NOMO-1 treated with DMSO at 0.1 percent for 48 hours (cell line): ENCODE measurements at regions not wholly inside any gene's neighbourhood (a gene's known extent, or its start where the extent isn't known, plus 50 kb on each side); places are given as distances from the start of the nearest gene placed in this dataset.

Source experiments
- DNase-seq: peaks from one replicate; lab custom pipeline; 2025; ENCODE audit not compliant: unreplicated experiment; lab: John Stamatoyannopoulos, UW

GRCh38 chr2:75287624-75288316 is 88.5 kb upstream of the TACR1 start:
- peak; percentile 63 for DNase-seq

DNA sequence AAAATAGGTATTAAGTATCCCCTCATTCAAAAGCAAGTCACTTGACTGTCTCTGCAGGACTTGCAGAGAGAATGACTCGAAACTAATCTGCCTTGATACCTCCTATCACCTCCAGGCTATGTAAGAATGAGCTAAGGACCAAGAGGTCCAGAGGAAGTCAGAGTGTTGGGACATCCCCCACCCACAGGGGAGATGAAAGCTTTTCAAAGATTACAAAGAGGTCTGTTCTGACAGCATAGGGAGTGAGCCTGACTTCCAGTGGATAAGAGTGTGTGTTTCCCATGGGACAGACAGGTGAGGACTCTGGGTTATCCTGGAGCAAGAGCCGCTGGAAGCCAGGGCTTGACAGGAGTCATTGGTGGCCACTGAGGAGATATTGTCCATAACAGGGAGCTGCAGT is 85.0 kb upstream of the TACR1 start:
- no peak for DNase-seq

DNA sequence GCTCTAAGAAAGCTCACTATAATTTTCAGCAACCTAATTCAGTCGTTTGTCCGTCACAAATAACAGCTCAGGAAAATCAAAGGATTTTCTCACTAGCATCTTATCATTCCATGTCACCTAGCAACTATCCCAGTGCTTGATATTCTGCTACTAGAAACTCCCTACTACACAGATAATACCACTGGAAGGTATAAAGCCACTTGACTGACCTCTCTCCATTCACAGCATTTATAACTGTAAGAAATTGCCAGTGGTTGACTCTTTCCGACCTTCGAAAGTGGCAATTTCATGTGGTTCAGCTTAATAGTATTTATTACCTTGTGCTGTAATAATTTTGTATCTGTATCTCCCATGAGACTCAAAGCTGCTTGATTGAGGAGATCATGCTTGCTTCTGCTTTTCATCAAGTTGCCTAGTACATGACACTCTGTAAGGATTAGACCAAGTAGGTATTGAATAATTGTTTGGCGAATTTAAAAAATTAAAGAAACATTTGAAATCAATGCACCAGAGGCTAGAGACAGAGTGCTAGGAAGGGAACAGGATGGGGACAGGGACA is 79.6 kb upstream of the TACR1 start:
- DNase-seq, result no peak

- no peak for DNase-seq
These were observed 79.0 kb upstream of the TACR1 start for GRCh38 chr2:75278314-75278713.

DNA sequence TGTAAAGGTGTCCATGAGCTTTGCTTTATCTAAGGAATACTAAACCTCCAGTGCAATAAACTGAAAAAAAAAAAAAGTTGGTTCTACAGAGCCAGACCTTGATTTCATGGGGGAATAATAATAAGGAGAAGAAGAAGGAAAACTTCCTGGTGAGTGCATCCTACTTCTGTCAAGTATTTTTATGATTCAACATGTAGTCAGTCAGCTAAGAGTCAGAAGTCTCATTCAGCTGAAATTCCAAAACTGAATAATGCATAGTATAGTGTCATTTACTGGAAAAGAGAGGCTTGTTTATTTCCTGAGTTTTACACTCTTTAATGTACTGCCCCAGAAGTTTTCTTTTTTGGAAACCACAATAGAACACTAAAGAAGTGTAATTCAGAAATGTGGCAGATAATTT is 77.8 kb upstream of the TACR1 start:
- no peak for DNase-seq

DNA sequence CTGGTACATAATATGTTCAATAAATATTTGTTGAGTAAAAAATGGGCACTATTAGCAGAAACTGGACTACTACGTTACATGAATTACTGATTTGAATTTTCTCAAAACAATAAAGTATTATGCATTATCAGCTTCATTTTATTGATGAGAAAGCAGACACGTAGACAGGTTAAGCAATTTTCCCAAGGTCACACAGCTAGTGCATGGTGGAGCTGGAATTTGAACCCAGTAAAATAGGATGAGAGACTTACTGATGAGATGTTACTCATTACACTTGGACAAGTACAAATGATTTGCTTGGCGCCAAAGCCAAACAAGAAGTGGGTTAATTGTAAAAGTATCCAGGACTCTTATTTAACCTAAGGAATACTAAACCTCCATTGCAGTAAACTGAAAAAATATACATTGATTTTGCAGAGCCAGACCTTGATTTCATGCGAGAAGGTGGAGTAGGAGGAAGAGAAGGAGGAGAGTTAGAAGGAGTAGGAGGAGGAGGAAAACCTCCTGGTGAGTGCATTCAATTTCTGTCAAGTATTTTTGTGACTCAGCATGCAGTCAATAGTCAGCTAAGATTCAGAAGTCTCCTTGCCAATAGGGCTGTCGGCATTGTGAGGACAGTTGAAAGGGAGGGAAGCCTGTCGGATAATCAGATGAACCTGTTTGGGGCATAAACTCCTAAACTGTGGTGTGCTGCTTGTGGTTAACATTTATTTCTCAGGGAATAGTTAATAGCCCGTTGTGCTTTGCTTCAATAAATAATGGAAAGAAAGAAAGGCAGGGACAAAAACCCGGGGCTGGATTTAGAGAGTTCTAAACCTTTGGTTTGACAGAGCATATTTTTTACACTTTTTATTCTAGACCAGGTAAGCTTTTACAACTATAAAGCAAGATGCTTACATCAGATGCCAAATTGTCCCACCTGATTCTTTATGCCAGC is 77.0 kb upstream of the TACR1 start:
- no peak for DNase-seq

DNA sequence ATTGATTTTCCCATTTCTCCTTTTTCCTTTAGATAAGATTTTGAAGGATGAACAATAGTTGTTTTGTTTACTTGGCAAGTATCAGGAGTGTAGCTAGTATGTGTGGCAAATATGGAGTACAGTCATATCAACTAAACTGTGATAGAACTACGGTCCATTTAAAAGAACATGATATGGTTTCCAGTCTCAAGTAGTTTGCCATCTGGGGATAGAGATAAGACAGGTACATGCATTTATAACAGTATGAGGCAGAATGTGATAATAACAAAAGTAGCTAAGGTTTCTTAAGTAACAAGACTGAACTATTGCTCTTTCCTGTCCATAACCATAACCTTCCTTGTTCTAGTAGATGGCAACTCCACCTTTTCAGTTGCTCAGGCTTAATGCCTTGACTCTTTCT is 75.6 kb upstream of the TACR1 start:
- no peak for DNase-seq

GRCh38 chr2:75268112-75268511 is 68.8 kb upstream of the TACR1 start:
- DNase-seq, result no peak

DNA sequence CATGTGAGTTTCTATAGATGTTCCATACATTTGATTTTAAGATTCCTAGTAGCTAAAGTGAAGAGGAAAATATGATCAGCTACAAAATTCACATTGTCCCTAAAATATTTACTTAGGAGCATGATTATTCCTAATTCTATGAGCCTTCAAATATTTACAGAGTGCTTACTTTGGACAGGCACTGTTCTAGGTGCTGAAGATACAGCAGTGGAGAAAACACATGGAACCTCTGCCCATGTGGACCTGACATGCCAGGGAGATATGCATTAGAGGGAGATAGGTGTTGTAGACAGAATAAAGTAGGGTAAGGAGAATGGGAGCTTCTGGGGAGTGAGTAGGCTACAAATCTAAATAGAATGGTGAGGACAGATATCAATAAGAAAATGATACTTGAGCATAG is 62.6 kb upstream of the TACR1 start:
- no peak for DNase-seq

DNA sequence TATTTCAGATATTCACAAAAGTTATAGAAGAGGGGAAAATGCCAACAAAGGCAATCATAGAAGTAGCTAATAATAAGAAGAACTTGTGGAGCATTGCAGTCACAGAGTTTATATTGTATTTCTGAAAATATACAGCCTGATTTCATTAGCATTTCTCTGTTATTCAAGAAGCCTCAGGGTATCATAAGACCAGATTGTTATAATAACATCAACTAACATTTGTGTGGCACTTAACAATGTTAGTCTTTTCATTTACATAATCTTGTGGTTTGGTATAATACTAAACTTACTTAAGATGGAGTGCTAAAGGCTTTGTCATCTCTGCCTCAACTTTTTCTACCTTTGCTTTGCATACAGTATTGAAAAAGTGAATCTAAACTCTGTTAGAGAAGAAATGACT is 61.6 kb upstream of the TACR1 start:
- DNase-seq, result no peak

- no peak for DNase-seq
These were observed 59.3 kb upstream of the TACR1 start for GRCh38 chr2:75258620-75259019.

GRCh38 chr2:75256485-75256884 is 57.2 kb upstream of the TACR1 start:
- DNase-seq, result peak; percentile 11

DNA sequence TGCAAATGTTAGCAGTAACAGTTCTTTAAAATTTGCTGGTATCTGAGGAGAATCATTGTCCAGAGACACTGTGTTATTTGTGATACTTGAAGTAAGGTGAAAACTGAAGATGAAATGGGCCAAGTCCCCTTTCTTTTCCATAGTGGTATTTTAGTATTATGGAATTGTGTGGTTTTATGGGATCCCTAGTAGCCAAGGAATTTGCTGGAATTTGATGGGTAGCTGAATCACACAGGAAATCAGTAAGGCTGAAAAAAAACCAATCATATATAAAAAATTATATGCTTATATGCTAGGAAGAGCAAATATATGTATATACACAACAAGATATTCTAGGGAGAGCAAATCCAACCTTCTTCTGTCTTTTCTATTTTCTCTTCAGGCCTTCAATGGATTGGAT is 54.2 kb upstream of the TACR1 start:
- DNase-seq, result no peak

- DNase-seq, result no peak
These were observed 52.6 kb upstream of the TACR1 start for GRCh38 chr2:75251896-75252295.
